HUDEP-2 (cell line): ENCODE measurements at regions not wholly inside any gene's neighbourhood (a gene's known extent, or its start where the extent isn't known, plus 50 kb on each side); places are given as distances from the start of the nearest gene placed in this dataset.

ENCODE experiments used
- DNase-seq, 76 experiments: peaks; one replicate each; lab custom pipeline; 2025; ENCODE audit not compliant: unreplicated experiment in 76 of 76; lab: John Stamatoyannopoulos, UW

GRCh38 chr16:59612094-59612493 is 878.0 kb upstream of the GOT2 start:
- DNase-seq = no peak

GRCh38 chr16:59611556-59611955 is 877.4 kb upstream of the GOT2 start:
- no peak for DNase-seq

GRCh38 chr16:59605706-59606105 is 871.6 kb upstream of the GOT2 start:
- no peak for DNase-seq

GRCh38 chr16:59604354-59604753 is 870.2 kb upstream of the GOT2 start:
- DNase-seq = no peak

GRCh38 chr16:59601452-59601851 is 867.3 kb upstream of the GOT2 start:
- no peak for DNase-seq

GRCh38 chr16:59597269-59597668 is 863.2 kb upstream of the GOT2 start:
- no peak for DNase-seq

GRCh38 chr16:59596693-59597092 is 862.6 kb upstream of the GOT2 start:
- DNase-seq = no peak

- DNase-seq = no peak
Observed at GRCh38 chr16:59593194-59593661, 859.1 kb upstream of the GOT2 start.

GRCh38 chr16:59591480-59591879 is 857.4 kb upstream of the GOT2 start:
- DNase-seq = no peak

GRCh38 chr16:59590845-59591244 is 856.7 kb upstream of the GOT2 start:
- DNase-seq = no peak

- no peak for DNase-seq
Observed at GRCh38 chr16:59586331-59586730, 852.2 kb upstream of the GOT2 start.

- no peak for DNase-seq
Observed at GRCh38 chr16:59574296-59574695, 840.2 kb upstream of the GOT2 start.

- no peak for DNase-seq
Observed at GRCh38 chr16:59573528-59574271, 839.6 kb upstream of the GOT2 start.

GRCh38 chr16:59567496-59567895 is 833.4 kb upstream of the GOT2 start:
- DNase-seq = no peak

- DNase-seq = no peak
Observed at GRCh38 chr16:59566446-59566845, 832.3 kb upstream of the GOT2 start.

- no peak for DNase-seq
Observed at GRCh38 chr16:59558679-59559078, 824.6 kb upstream of the GOT2 start.

- no peak for DNase-seq
Observed at GRCh38 chr16:59552164-59552563, 818.0 kb upstream of the GOT2 start.

GRCh38 chr16:59545721-59546120 is 811.6 kb upstream of the GOT2 start:
- no peak for DNase-seq

GRCh38 chr16:59543641-59544040 is 809.5 kb upstream of the GOT2 start:
- DNase-seq = no peak

- DNase-seq = no peak
Observed at GRCh38 chr16:59540621-59541020, 806.5 kb upstream of the GOT2 start.

GRCh38 chr16:59535298-59535697 is 801.2 kb upstream of the GOT2 start:
- DNase-seq = no peak

- DNase-seq = no peak
Observed at GRCh38 chr16:59527206-59527997, 793.3 kb upstream of the GOT2 start.
